GM12878 (cell line): ENCODE measurements at regions not wholly inside any gene's neighbourhood (a gene's known extent, or its start where the extent isn't known, plus 50 kb on each side); places are given as distances from the start of the nearest gene placed in this dataset.

Source experiments
- ATAC-seq: fragments of 200-7000 bp; cut with Tn5 transposase; 3 replicates; pipeline ENCODE4 v1.9.1; 2020; ENCODE audit warnings: mild to moderate bottlenecking, moderate library complexity
- BruUV-seq: library from RNA; stranded (reverse); fragments of 400-500 nt; replicated peaks from 2 replicates; lab custom pipeline; 2021; lab: Mats Ljungman, UMichigan
- CTCF ChIA-PET: fragments of 300-600 bp; sonication (Branson Sonifier 250); formaldehyde crosslinking; extraction: SDS; loops from one replicate; lab custom pipeline; 2021; ENCODE audit warnings: inconsistent platforms; lab: Yijun Ruan, JAX
- POLR2A ChIA-PET: fragments of 350-600 bp; formaldehyde crosslinking; extraction: SDS; loops from one replicate; lab custom pipeline; 2021; ENCODE audit warnings: inconsistent platforms; lab: Charles Lee
- RAD21 ChIA-PET: fragments of 300-600 bp; sonication (Branson Sonifier 250); formaldehyde crosslinking; loops from one replicate; lab custom pipeline; 2023; ENCODE audit warnings: antibody characterized with exemption; ENCODE audit not compliant: unreplicated experiment; lab: Charles Lee
- SMC1A ChIA-PET: fragments of 300-600 bp; sonication (Branson Sonifier 250); formaldehyde crosslinking; loops from one replicate; lab custom pipeline; 2023; ENCODE audit not compliant: unreplicated experiment, uncharacterized antibody; lab: Charles Lee
- DNase-seq: peaks from one replicate; pipeline ENCODE4 v3.0.0-alpha.2; 2011; ENCODE audit warnings: low read depth, low spot score
- FAIRE-seq: peaks from 3 replicates; lab custom pipeline; 2011; peaks lifted over from hg19 to GRCh38; lab: Jason Lieb, UNC
- H2AFZ ChIP-seq: 2 replicates; pipeline ENCODE4 v1.6.0; 2011; ENCODE audit warnings: low read depth, low read length, control low read depth; ENCODE audit not compliant: control insufficient read depth
- H3K27ac ChIP-seq: 2 replicates; pipeline ENCODE4 v1.5.1; 2011; ENCODE audit warnings: control low read depth; ENCODE audit not compliant: control insufficient read depth, insufficient read depth
- H3K27me3 ChIP-seq, 2 experiments: replicated peaks in 1 of 2; 2 replicates each; pipeline versions ENCODE4 v1.6.0 to v1.6.1; 2011; ENCODE audit warnings: low read length in 1 of 2; ENCODE audit not compliant: control insufficient read depth in 2 of 2, insufficient read depth in 2 of 2
- H3K36me3 ChIP-seq, 2 experiments: 2 replicates each; pipeline ENCODE4 v1.5.1; 2011; ENCODE audit warnings: low read length in 1 of 2; ENCODE audit not compliant: control insufficient read depth in 2 of 2, insufficient read depth in 2 of 2
- H3K4me1 ChIP-seq: 2 replicates; pipeline ENCODE4 v1.6.1; 2011; ENCODE audit warnings: mild to moderate bottlenecking, low read length, moderate library complexity, mixed read lengths; ENCODE audit not compliant: control insufficient read depth, insufficient read depth
- H3K4me2 ChIP-seq: 2 replicates; pipeline ENCODE4 v1.6.0; 2011; ENCODE audit warnings: control low read depth; ENCODE audit not compliant: control insufficient read depth, insufficient read depth
- H3K4me3 ChIP-seq: fragments of 200-600 bp; sonication (generic); 2 replicates; pipeline ENCODE4 v1.5.1; 2016
- H3K79me2 ChIP-seq: 2 replicates; pipeline ENCODE4 v1.6.0; 2011; ENCODE audit warnings: low read length; ENCODE audit not compliant: control insufficient read depth, insufficient read depth
- H3K9ac ChIP-seq: 2 replicates; pipeline ENCODE4 v1.8.0; 2011; ENCODE audit warnings: low read length, control low read depth, mixed read lengths; ENCODE audit not compliant: control insufficient read depth, insufficient read depth
- H3K9me3 ChIP-seq: replicated peaks from 3 replicates; pipeline ENCODE4 v1.5.1; 2011; ENCODE audit warnings: mild to moderate bottlenecking, low read length; ENCODE audit not compliant: control insufficient read depth, insufficient read depth
- H4K20me1 ChIP-seq: 2 replicates; pipeline ENCODE4 v1.6.0; 2011; ENCODE audit not compliant: control insufficient read depth, insufficient read depth
- CBX5 ChIP-seq: sonication (generic); IDR thresholded peaks from 2 replicates; pipeline ENCODE4 v1.6.1; 2016; ENCODE audit warnings: low read depth, moderate library complexity, mild to moderate bottlenecking, inconsistent platforms
- CEBPB ChIP-seq, 2 experiments: fragments of 150-350 bp in 1 of 2; IDR thresholded peaks; 2 replicates each; pipeline ENCODE4 v1.6.1; 2012 to 2014; ENCODE audit warnings: low read depth in 2 of 2, low read length in 2 of 2, borderline replicate concordance in 1 of 2, inconsistent platforms in 1 of 2
- FOS ChIP-seq: IDR thresholded peaks from 3 replicates; pipeline ENCODE4 v1.6.1; 2011; ENCODE audit warnings: borderline replicate concordance; ENCODE audit not compliant: insufficient read length; ENCODE audit errors: extremely low read depth
- MXI1 ChIP-seq: fragments of 150-350 bp; IDR thresholded peaks from 2 replicates; pipeline ENCODE4 v1.6.1; 2011; ENCODE audit warnings: low read depth, mild to moderate bottlenecking, inconsistent platforms, low read length, improper control_type of control experiment
- NR2C1 ChIP-seq: fragments of 450-650 bp; IDR thresholded peaks from 2 replicates; pipeline ENCODE4 v1.6.1; 2017; ENCODE audit warnings: antibody characterized with exemption, mild to moderate bottlenecking, moderate library complexity
- STAT1 ChIP-seq: fragments of 450-650 bp; conservative IDR thresholded peaks from 2 replicates; pipeline ENCODE4 v1.6.1; 2014; ENCODE audit warnings: antibody characterized with exemption, mild to moderate bottlenecking
- WGBS: methylation state at CpG from one replicate; pipeline ENCODE4 v1.1.6; 2016; ENCODE audit warnings: low lambda C conversion rate; ENCODE audit not compliant: insufficient replicate concordance, insufficient coverage; ENCODE audit errors: missing lambda C conversion rate; 5-methylcytosine and 5-hydroxymethylcytosine counted together
- in situ Hi-C: fragments of 300-500 bp; cut with MboI; formaldehyde crosslinking; loops from 9 replicates; pipeline ENCODE4 v1.14.3; 2018; ENCODE audit warnings: mixed read lengths
- intact Hi-C: fragments of 100-400 bp; cut with micrococcal nuclease; formaldehyde crosslinking; loops from one replicate; pipeline ENCODE4 v1.14.2; 2022; ENCODE audit not compliant: unreplicated experiment
- TF ChIP-seq, protein P1 (sequence below): fragments of 450-650 bp; formaldehyde crosslinking; IDR thresholded peaks from 2 replicates; pipeline ENCODE4 v1.4.0; 2020; ENCODE audit warnings: mild to moderate bottlenecking, moderate library complexity
- TF ChIP-seq, protein P2 (sequence below): IDR thresholded peaks from 2 replicates; pipeline ENCODE4 v1.6.1; 2011; ENCODE audit warnings: low read depth, low read length, improper control_type of control experiment, borderline replicate concordance
- TF ChIP-seq, protein P3 (sequence below): fragments of 450-650 bp; IDR thresholded peaks from 2 replicates; pipeline ENCODE4 v1.6.1; 2016; ENCODE audit warnings: mild to moderate bottlenecking
- TF ChIP-seq, protein P4 (sequence below), 3 experiments: IDR thresholded peaks in 2 of 3; conservative IDR thresholded peaks in 1 of 3; 2 replicates each; pipeline ENCODE4 v1.5.1; 2011; ENCODE audit warnings: low read depth in 3 of 3, low read length in 3 of 3, mild to moderate bottlenecking in 3 of 3, control low read depth in 2 of 3, moderate library complexity in 2 of 3, inconsistent platforms in 1 of 3, mixed read lengths in 1 of 3; ENCODE audit not compliant: control insufficient read depth in 2 of 3, insufficient read depth in 1 of 3; ENCODE audit errors: extremely low read depth in 1 of 3
- TF ChIP-seq, protein P5 (sequence below): fragments of 450-650 bp; IDR thresholded peaks from 2 replicates; pipeline ENCODE4 v1.6.1; 2018; ENCODE audit warnings: borderline replicate concordance, mild to moderate bottlenecking; ENCODE audit not compliant: partially characterized antibody
- TF ChIP-seq, protein P6 (sequence below): IDR thresholded peaks from 2 replicates; pipeline ENCODE4 v1.6.1; 2012; ENCODE audit warnings: low read depth, low read length, improper control_type of control experiment

DNA sequence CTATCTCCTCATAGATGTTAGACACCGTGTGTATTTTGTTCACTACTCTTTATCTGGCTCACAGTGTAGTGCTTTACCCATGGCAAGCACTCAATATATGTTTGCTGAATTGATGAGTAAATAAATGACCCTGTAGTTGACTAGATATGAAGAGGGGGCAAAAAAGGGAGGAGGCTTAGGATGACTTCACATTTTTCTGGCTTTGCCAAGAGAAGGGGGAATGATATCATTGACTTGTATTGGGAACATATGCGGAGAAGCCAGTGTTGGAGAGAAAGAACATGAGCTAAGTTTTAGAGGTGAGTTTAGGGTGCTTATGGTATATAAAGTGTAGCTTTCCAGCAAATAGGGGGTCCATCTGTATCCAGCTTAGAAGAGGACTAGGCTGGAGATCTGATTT lies 145.5 kb downstream of the TENT5C start:
- H3K27me3 ChIP-seq, result no peaks in the 10 kb centered on the region; a peak in 2 of 4 replicates
- BruUV-seq, result no TSS peak
- no peak overlapping the region for H2AFZ ChIP-seq
- no peak overlapping the region for H3K9ac ChIP-seq
- FAIRE-seq (no peak), ATAC-seq (no peak), DNase-seq (no peak)
- no peak overlapping the region for H3K27ac ChIP-seq
- 72% methylated on average over 2 of the region's 2 CpGs for WGBS
- ChIA-PET RAD21 (interaction anchor here (1.4 kb wide), 1 partner anchor 216 kb away, joined by 5 read pairs; no protein-coding TSS in a partner anchor), SMC1A (interaction anchor here (1.0 to 8.7 kb wide), 2 partner anchors 173 to 217 kb away, joined by 3 to 84 read pairs; no protein-coding TSS in a partner anchor), POLR2A (no interaction called here), CTCF (interaction anchor here (0.9 to 11.9 kb wide), 4 partner anchors 8 to 241 kb away, joined by 3 to 269 read pairs (median 73); no protein-coding TSS in a partner anchor)
- no peaks in the 10 kb centered on the region for H3K4me1 ChIP-seq
- no peaks in the 10 kb centered on the region for H3K79me2 ChIP-seq
- H3K36me3 ChIP-seq, result no peaks in the 10 kb centered on the region
- H4K20me1 ChIP-seq, result no peaks in the 10 kb centered on the region
- in situ Hi-C loops, result no loop called here
- intact Hi-C loops, result loop anchor here (5.0 kb wide), 3 partner anchors 34 to 214 kb away; no protein-coding TSS in a partner anchor
- no peak overlapping the region for H3K4me3 ChIP-seq
- H3K9me3 ChIP-seq, result no peaks in the 10 kb centered on the region; the same call in 2 of the 3 replicates
- H3K4me2 ChIP-seq, result no peak overlapping the region
- TF ChIP-seq, protein P1, sequence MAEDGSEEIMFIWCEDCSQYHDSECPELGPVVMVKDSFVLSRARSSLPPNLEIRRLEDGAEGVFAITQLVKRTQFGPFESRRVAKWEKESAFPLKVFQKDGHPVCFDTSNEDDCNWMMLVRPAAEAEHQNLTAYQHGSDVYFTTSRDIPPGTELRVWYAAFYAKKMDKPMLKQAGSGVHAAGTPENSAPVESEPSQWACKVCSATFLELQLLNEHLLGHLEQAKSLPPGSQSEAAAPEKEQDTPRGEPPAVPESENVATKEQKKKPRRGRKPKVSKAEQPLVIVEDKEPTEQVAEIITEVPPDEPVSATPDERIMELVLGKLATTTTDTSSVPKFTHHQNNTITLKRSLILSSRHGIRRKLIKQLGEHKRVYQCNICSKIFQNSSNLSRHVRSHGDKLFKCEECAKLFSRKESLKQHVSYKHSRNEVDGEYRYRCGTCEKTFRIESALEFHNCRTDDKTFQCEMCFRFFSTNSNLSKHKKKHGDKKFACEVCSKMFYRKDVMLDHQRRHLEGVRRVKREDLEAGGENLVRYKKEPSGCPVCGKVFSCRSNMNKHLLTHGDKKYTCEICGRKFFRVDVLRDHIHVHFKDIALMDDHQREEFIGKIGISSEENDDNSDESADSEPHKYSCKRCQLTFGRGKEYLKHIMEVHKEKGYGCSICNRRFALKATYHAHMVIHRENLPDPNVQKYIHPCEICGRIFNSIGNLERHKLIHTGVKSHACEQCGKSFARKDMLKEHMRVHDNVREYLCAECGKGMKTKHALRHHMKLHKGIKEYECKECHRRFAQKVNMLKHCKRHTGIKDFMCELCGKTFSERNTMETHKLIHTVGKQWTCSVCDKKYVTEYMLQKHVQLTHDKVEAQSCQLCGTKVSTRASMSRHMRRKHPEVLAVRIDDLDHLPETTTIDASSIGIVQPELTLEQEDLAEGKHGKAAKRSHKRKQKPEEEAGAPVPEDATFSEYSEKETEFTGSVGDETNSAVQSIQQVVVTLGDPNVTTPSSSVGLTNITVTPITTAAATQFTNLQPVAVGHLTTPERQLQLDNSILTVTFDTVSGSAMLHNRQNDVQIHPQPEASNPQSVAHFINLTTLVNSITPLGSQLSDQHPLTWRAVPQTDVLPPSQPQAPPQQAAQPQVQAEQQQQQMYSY (CRISPR knock-in tag), result no peak
- no peak for TF ChIP-seq MXI1
- no peak for TF ChIP-seq STAT1
- no peak for TF ChIP-seq FOS
- TF ChIP-seq CBX5, result no peak
- TF ChIP-seq, protein P2, sequence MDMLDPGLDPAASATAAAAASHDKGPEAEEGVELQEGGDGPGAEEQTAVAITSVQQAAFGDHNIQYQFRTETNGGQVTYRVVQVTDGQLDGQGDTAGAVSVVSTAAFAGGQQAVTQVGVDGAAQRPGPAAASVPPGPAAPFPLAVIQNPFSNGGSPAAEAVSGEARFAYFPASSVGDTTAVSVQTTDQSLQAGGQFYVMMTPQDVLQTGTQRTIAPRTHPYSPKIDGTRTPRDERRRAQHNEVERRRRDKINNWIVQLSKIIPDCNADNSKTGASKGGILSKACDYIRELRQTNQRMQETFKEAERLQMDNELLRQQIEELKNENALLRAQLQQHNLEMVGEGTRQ, result no peak
- TF ChIP-seq, protein P3, sequence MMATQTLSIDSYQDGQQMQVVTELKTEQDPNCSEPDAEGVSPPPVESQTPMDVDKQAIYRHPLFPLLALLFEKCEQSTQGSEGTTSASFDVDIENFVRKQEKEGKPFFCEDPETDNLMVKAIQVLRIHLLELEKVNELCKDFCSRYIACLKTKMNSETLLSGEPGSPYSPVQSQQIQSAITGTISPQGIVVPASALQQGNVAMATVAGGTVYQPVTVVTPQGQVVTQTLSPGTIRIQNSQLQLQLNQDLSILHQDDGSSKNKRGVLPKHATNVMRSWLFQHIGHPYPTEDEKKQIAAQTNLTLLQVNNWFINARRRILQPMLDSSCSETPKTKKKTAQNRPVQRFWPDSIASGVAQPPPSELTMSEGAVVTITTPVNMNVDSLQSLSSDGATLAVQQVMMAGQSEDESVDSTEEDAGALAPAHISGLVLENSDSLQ, result no peak
- TF ChIP-seq, protein P4, sequence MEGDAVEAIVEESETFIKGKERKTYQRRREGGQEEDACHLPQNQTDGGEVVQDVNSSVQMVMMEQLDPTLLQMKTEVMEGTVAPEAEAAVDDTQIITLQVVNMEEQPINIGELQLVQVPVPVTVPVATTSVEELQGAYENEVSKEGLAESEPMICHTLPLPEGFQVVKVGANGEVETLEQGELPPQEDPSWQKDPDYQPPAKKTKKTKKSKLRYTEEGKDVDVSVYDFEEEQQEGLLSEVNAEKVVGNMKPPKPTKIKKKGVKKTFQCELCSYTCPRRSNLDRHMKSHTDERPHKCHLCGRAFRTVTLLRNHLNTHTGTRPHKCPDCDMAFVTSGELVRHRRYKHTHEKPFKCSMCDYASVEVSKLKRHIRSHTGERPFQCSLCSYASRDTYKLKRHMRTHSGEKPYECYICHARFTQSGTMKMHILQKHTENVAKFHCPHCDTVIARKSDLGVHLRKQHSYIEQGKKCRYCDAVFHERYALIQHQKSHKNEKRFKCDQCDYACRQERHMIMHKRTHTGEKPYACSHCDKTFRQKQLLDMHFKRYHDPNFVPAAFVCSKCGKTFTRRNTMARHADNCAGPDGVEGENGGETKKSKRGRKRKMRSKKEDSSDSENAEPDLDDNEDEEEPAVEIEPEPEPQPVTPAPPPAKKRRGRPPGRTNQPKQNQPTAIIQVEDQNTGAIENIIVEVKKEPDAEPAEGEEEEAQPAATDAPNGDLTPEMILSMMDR (IDR thresholded peaks at IDR 0.05 in 2 of 3, conservative IDR thresholded peaks at IDR 0.05 in 1 of 3; ENCODE audit: control insufficient read depth in 2 of 3, extremely low read depth in 1 of 3, insufficient read depth in 1 of 3, low read depth in 3 of 3, low read length in 3 of 3), result no peak
- TF ChIP-seq, protein P5, sequence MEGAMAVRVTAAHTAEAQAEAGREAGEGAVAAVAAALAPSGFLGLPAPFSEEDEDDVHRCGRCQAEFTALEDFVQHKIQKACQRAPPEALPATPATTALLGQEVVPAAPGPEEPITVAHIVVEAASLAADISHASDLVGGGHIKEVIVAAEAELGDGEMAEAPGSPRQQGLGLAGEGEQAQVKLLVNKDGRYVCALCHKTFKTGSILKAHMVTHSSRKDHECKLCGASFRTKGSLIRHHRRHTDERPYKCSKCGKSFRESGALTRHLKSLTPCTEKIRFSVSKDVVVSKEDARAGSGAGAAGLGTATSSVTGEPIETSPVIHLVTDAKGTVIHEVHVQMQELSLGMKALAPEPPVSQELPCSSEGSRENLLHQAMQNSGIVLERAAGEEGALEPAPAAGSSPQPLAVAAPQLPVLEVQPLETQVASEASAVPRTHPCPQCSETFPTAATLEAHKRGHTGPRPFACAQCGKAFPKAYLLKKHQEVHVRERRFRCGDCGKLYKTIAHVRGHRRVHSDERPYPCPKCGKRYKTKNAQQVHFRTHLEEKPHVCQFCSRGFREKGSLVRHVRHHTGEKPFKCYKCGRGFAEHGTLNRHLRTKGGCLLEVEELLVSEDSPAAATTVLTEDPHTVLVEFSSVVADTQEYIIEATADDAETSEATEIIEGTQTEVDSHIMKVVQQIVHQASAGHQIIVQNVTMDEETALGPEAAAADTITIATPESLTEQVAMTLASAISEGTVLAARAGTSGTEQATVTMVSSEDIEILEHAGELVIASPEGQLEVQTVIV, result no peak
- TF ChIP-seq NR2C1, result no peak
- TF ChIP-seq, protein P6, sequence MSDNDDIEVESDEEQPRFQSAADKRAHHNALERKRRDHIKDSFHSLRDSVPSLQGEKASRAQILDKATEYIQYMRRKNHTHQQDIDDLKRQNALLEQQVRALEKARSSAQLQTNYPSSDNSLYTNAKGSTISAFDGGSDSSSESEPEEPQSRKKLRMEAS, result no peak
- no peak for TF ChIP-seq CEBPB (IDR thresholded peaks at IDR 0.05; ENCODE audit: borderline replicate concordance in 1 of 2, low read depth in 2 of 2, low read length in 2 of 2)
